ENCODE measurements at regions not wholly inside any gene's neighbourhood (a gene's known extent, or its start where the extent isn't known, plus 50 kb on each side); places are given as distances from the start of the nearest gene placed in this dataset.

GRCh38 chr2:16408331-16409005 lies 257.2 kb downstream of the CYRIA start:
- no peak for DNase-seq

DNA sequence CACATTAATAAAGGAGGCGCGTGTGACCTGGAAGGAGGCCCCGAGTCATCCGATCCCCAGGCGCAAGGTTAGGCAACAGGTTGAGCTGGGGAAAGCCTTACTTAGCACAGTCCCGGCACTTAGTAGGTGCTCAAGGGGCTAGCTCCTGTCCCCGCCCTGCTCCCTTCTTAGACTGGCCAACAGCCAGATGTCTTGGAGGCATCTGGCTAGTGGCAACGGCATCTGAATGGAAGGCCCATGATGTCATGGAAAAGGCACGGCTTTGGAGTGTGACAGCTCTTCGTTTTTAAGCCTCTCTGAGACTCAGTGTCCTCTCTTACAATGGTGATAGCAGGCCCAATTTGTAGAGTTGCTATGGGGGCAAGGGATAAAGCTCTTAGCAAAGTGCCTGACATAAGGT lies 258.3 kb downstream of the CYRIA start:
- DNase-seq: no peak

GRCh38 chr2:16406496-16407289 lies 258.9 kb downstream of the CYRIA start:
- no peak for DNase-seq

DNA sequence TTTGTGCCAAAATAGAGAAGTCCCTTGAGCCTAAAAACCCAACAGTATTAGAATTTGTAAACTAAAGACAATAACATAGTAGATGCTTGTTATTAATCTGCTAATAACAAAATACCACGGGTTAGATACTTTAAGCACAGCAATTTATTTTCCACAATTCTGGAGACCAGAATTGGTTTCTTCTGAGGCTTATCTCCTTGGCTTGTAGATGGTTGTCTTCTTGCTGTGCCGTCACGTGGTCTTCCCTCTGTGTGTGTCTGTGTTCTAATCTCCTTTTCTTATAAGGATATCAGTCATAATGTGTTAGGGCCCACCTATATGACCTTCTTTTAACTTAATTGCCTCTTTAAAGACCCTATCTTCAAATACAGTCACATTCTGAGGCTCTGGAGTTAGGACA lies 260.1 kb downstream of the CYRIA start:
- DNase-seq: no peak

GRCh38 chr2:16404551-16405300 lies 260.9 kb downstream of the CYRIA start:
- no peak for DNase-seq

DNA sequence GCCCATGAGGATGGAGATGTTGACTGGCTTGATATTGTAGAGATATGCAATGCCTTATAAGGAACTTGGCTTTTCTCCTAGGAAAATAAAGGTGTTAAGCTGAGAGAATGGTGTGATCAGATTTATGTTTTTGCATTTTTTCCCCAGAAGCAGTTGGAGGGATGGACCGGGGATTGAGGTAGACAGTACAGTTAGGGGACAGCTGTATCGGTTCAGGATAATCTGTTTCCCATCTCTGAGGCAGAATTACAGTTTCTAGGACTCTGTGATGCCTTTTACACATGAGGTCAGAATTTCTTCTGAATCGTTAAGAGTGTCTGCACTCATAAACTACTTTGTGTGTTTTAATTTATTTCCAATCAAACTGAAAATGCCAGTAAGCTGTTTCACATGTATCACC lies 261.5 kb downstream of the CYRIA start:
- DNase-seq: no peak

DNA sequence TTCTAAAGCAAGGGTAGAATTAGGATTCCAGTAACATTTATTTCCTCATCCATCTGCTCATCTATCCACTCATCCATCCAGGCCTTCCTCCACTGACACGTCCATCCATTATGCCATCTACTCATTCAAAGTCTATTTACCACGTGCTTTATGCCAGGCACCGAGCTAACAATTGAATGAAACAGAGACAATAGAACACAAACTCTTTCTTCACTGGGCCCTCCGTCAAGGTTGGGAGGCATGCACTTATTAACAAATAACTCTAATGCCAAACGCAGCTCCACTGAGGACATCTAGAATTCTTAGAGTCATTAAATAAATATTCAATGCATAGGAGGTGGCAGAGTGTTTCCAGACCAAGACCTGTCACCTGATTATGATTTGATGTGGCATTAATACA lies 262.7 kb downstream of the CYRIA start:
- DNase-seq: no peak

DNA sequence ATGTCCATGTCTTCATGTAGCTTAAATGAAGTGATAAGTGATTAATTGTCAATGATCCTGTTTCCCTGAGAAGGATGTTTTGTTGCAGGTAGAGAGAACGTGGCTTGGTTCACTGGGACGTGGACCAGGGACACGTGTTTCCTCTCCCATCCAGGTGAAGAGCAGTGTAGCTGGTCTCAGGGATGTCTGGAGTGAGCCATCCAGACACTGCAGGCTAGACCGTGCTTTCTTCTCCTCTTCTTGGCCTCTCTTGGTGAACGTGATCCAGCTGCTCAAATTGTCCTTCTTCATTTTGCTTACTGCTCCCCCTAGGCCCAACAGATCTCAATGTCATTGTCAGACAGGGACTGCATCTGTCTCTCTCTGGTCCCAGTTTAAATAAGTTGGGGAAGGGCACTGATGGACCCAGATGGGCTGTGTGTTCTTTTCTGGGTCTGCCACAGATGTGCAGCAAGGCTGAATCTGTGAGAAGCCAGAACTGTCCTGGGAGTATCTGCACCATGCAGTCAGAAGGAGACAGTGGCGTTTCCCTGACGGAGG lies 263.8 kb downstream of the CYRIA start:
- DNase-seq: no peak

GRCh38 chr2:16400127-16400623 lies 265.5 kb downstream of the CYRIA start:
- no peak for DNase-seq

DNA sequence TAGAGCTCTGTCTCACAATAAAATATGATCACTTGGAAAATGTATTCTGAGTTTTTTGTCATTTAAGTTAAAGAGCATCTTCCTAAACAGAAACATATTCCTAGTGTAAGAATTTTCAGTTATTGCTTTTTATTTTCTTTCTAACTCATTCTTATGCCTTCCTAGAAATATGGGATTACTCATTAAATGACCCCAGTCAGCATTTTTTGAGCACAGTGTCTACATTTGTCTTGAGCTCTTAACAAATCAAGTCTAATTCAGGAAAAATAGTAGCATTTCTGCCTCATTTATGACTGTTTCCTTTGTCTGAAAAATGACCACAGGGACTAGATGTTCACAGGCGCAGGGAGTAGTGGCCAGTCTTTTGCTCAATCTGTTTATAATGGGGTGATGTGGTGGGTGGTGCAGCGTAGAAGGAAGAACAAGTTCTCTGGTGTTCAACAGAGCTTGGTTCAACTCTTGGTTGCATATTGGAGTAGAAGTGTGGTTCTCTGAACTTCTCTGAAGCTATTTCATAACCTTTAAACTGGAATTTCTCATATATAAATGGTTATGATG lies 267.1 kb downstream of the CYRIA start:
- no peak for DNase-seq

DNA sequence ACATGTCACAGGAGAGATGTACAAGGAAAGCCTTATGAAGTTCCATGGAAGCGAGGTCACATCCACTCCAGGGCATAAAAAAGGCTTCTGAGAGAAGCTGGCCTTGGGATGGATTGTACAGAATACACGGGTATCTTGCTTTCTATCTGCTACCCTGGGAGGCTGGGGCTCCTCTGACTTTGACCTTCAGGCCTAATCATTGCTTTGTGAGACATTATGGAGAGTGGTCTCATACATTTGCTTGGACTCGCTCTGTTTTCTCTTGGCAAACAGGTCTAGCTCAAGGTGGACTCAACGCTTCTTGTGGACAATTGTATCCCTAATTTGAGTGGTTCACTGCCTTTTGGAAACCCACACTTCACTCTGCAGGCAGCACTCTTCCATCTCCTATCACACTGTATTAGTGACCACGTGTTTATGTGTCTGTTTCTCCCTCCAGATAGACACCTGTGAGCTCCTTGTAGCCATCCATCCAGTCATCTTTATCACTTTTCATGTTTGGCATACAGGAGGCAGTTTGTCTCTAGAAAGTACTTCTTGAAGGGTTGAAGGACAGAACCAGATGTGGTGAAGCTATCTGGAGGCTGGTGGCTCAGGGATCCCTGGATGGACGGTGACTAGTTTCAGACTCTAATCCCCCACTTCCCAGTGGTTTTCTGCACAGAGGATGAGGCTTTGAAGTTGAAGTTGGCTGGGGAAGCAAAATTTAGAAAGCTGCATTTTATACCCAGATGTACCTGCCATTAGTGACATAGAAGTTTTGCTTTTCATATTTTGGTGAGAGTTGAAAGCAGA lies 267.8 kb downstream of the CYRIA start:
- no peak for DNase-seq

GRCh38 chr2:16396986-16397385 lies 268.6 kb downstream of the CYRIA start:
- no peak for DNase-seq

DNA sequence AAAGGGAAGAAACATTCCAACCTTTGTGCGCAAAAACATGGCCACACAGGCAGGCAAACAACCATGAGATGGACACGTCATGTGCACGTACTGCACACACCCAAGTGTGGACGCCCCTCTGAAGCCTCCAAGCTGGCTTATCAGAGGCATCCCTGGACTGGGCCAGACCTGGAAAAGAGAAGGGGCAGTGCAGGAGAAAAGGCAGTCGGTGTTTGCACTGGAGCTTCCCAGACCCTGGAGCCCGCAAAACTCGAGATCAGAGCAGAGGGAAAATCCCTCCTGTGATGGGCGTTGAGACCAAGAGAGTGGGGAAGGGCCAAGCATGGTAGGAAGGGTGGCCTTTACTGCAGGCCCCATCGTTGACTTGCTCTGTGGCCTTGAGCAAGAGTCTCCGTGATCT lies 269.5 kb downstream of the CYRIA start:
- no peak for DNase-seq

DNA sequence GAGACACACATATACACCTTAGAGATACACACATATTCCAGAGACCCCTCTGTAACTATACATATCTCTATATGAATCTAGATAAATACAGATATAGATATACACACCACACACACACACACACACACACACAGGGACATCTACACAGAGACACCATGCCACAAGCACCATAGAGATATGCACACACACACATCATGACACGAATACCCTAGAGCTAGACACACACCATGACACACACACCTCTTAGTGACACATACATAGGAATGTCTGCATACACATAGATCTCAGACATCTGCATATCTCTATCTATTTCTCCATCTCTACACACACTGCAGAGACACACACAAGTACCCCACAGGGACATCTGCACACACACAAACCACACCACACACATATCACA lies 270.0 kb downstream of the CYRIA start:
- DNase-seq: no peak

DNA sequence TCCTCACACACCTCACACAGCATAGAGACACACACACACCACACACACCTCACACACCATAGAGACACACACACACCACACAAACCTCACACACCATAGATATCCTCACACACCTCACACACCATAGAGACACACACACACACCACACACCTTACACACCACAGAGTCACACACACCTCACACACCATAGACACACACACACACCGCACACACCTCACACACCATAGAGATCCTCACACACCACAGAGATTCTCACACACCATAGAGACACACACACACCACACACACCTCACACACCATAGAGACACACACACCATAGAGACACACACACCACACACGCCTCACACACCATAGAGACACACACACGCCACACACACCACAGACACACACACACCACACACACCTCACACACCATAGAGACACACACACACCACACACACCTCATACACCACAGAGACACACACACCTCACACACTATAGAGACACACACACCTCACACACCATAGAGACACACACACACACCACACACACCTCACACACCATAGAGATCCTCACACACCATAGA lies 270.6 kb downstream of the CYRIA start:
- DNase-seq: no peak

DNA sequence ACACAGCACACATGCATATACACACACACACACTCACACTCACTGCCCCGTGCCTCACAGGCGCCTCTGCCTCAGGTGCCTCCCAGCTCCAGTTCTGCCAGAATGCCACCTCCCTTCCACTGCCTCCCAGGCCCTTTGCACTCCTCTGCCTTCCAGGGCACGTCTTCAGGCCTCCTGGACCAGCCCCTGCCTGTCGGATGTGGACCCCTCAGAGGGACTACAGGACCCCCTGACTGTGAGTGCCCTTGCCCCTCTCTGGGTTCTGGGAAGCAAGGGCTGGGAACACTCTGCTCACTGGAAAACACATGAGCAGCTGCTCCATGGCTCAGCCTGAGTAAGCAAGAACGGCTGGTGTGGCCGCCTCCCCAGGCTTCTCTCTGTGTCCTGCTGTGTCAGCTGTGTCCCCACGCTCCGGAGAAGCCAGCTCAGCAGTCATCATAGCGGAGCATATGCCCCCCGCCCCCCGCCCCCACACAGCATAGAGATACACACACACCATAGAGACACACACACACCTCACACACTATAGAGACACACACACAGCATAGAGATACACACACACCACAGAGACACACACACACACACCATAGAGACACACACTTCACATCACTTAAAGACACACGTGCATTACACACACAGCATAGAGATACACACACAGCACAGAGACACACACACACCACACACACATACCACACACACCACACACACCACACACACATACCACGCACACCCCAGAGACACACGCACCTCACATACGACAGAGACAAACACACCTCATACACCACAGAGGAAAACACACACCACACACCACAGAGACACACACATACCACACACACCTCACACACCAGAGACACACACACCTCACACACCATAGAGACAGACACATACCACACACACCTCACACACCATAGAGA lies 271.3 kb downstream of the CYRIA start:
- no peak for DNase-seq

DNA sequence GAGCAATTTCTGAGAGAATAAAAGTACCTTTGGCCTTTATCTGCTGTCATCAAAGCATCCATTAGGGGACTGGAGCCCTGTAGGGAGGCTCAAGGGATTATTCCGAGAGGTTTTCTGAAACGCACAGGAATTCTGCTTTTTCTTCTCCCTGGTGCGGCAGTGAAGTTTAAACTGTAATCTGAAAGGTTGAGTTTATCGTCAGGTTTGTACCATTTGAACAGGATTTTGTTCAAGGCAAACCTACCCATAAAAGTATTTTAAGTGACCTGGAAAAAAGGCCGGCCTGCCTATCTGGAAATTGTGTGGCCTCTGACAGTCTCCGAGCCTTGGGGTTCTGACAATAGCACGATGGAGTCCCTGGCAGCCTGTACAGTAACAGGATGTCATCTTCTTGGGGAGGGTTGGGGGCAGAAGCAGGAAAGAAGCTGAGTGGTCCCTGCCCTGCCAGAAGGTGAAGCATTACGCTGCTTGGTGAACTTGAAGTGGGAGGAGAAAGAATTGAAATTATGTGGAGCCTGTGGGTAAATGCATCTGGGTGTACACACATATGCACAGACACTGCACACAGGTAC lies 272.0 kb downstream of the CYRIA start:
- DNase-seq: no peak

DNA sequence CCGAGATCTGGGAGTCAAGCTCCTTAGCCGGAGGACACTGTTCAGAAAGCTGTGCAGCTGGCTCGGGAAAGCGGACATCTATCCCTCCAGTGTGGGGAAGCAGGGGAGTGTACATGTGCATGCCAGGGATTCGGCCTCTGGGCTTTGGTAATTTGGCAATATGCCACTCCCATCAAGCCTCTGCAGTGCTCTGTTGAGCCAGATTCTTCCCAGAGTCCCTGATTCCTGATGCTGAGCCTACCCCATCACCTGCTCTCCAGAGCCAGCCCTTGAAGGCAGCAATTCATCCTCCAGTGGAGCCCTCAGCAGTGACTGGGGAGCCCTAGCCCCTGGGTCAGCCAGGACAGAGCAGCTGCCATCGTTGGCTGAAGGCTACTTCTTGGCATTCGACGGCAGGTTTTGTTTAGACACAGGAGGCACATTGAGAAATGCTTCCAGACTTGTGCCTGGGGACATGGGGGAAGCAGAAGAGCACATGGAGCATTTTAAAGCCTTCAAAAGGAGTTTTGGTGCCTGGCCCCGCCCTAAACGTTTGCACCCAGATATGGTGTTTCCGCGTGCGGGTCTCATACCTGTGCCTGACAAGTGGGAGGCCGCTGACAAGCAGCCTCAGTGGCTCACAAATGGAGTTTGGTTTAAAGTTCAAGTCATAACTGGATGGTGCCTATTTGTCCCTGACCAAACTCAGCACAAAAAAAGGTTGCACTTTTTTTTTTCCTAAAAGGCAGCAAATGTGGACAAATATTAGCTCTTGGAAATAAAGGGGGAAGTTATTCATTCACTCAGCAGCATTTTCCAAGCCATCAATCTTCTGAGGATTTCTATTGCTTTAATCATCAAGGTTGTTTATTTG lies 272.8 kb downstream of the CYRIA start:
- DNase-seq: no peak

DNA sequence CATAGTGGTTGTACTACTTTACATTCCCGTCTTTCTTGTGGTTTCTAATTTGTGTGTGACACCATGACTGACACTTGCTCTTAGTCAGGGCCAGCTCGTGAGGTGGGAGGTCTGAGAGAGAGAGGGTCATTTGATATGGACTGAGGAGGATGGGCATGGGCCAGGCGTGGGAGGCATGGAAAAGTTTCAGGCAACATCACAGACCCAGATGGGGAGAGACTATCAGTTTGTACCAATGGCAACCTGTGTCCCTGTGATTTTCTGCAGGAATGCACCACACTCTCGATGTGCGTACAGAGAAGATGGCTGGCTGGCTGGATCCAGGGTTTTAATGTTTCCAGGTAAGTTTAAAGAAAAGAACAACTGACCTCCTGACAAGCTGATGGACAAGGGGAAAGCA lies 273.6 kb downstream of the CYRIA start:
- DNase-seq: no peak
